AG04450 (cell line): ENCODE measurements at regions not wholly inside any gene's neighbourhood (a gene's known extent, or its start where the extent isn't known, plus 50 kb on each side); places are given as distances from the start of the nearest gene placed in this dataset.

Source experiments
- CTCF ChIA-PET: fragments of 300-600, 350-600 bp; formaldehyde crosslinking; extraction: SDS; loops from one replicate; lab custom pipeline; 2022; ENCODE audit warnings: antibody characterized with exemption, inconsistent platforms; lab: Charles Lee
- POLR2A ChIA-PET: fragments of 350-600 bp; formaldehyde crosslinking; extraction: SDS; loops from one replicate; lab custom pipeline; 2021; ENCODE audit warnings: antibody characterized with exemption, inconsistent platforms; lab: Yijun Ruan, JAX
- DNase-seq: peaks from one replicate; pipeline ENCODE4 v3.0.0-alpha.2; 2011; ENCODE audit warnings: low read depth, low spot score
- H3K27ac ChIP-seq: one replicate; pipeline ENCODE4 v1.5.1; 2012; ENCODE audit warnings: low read depth, low read length, control low read depth
- H3K27me3 ChIP-seq: one replicate; pipeline ENCODE4 v1.6.0; 2012; ENCODE audit warnings: low read length; ENCODE audit not compliant: control insufficient read depth, insufficient read depth
- H3K4me3 ChIP-seq: 2 replicates; pipeline ENCODE4 v1.5.1; 2011; ENCODE audit warnings: mild to moderate bottlenecking, low read depth, low read length, control low read depth
- H3K9me3 ChIP-seq: 2 replicates; pipeline ENCODE4 v1.5.1; 2012; ENCODE audit warnings: low read length; ENCODE audit not compliant: control insufficient read depth, insufficient read depth
- TF ChIP-seq, protein P1 (sequence below): IDR thresholded peaks from 2 replicates; pipeline ENCODE4 v1.5.1; 2011; ENCODE audit warnings: low read depth, low read length, control low read depth, inconsistent platforms

DNA sequence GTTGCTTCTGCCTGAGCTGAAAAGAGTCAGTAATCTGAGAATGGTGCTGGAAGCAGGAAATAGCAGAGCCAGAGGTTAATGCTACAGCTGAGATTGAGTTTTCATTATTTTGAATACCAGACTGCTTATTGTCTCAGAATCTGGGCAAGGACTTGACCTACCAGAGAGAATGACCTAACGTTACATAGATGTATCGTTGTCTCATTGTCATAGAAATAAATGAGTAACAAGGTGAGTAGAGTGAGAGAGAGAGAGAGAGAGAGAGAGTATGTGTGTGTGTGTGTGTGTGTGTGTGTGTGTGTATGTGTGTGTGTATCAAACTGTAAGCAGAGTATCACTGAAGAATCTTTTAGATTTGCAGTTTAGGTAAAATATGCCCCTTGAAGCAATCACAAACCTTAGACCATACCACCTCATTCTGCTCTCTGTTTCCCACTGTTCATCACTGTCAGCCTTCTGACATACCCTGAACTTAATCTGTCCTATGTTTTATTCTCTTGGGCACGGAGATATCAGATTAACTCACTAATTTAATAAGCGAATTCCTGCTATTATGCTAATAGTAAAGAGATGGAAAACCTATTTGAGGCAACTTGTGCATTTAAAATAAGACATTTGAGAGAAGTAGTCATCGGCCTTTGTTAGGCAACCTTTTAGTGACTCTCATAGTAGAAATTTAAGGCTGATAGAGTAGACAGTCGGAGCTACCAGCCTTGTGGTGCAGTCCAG, 87.8 kb downstream of the CYB561 start:
- DNase-seq, result peak; percentile 69
- TF ChIP-seq, protein P1, sequence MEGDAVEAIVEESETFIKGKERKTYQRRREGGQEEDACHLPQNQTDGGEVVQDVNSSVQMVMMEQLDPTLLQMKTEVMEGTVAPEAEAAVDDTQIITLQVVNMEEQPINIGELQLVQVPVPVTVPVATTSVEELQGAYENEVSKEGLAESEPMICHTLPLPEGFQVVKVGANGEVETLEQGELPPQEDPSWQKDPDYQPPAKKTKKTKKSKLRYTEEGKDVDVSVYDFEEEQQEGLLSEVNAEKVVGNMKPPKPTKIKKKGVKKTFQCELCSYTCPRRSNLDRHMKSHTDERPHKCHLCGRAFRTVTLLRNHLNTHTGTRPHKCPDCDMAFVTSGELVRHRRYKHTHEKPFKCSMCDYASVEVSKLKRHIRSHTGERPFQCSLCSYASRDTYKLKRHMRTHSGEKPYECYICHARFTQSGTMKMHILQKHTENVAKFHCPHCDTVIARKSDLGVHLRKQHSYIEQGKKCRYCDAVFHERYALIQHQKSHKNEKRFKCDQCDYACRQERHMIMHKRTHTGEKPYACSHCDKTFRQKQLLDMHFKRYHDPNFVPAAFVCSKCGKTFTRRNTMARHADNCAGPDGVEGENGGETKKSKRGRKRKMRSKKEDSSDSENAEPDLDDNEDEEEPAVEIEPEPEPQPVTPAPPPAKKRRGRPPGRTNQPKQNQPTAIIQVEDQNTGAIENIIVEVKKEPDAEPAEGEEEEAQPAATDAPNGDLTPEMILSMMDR, result no peak
- ChIA-PET CTCF (no interaction called here), POLR2A (interaction anchor here (0.7 to 1.3 kb wide), 3 partner anchors 8 to 167 kb away, joined by 3 read pairs; no protein-coding TSS in a partner anchor)
- Histone ChIP-seq H3K27me3 (no peaks in the 10 kb centered on the region), H3K4me3 (no peak overlapping the region), H3K27ac (peak overlapping the region; percentile 40), H3K9me3 (peaks cover 17% of the 10 kb centered on the region)

- H3K27ac ChIP-seq, result no peak overlapping the region
- no peak for DNase-seq
- peaks cover 17% of the 10 kb centered on the region for H3K9me3 ChIP-seq
- no peaks in the 10 kb centered on the region for H3K27me3 ChIP-seq
- POLR2A ChIA-PET, result no interaction called here
- CTCF ChIA-PET, result no interaction called here
- no peak overlapping the region for H3K4me3 ChIP-seq
- TF ChIP-seq, protein P1, result no peak
Measured at GRCh38 chr17:63358956-63359355, 87.2 kb downstream of the CYB561 start.

- H3K27me3 ChIP-seq, result no peaks in the 10 kb centered on the region
- no peak overlapping the region for H3K27ac ChIP-seq
- no peak overlapping the region for H3K4me3 ChIP-seq
- ChIA-PET CTCF (no interaction called here), POLR2A (no interaction called here)
- DNase-seq, result no peak
- peaks cover 17% of the 10 kb centered on the region for H3K9me3 ChIP-seq
- TF ChIP-seq, protein P1, result no peak
Measured at GRCh38 chr17:63361182-63361581, 84.9 kb downstream of the CYB561 start.

- Histone ChIP-seq H3K9me3 (peaks cover 17% of the 10 kb centered on the region), H3K4me3 (no peak overlapping the region), H3K27me3 (no peaks in the 10 kb centered on the region), H3K27ac (no peak overlapping the region)
- CTCF ChIA-PET, result interaction anchor here (1.4 kb wide), 1 partner anchor 44 kb away, joined by 3 read pairs; no protein-coding TSS in a partner anchor
- no peak for DNase-seq
- POLR2A ChIA-PET, result no interaction called here
- TF ChIP-seq, protein P1, result no peak
Measured at GRCh38 chr17:63362115-63362514, 84.0 kb downstream of the CYB561 start.

DNA sequence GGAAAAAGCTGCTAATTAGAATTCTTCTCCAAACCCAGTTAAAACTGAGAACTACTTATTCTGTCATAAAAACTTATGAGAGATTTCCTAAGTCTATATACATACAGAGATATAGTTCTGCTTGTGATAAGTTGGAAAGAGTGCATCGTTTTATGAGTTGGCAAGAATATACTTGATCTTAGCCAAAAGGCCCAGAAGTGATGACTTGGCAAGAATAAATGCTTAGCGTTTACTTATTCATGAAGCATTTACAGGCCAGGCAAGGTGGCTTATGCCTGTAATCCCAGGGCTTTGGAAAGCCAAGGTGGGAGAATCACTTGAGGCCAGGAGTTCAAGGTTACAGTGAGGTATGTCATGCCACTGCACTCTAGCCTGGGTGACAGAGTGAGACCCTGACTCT, 81.7 kb downstream of the CYB561 start:
- H3K27ac ChIP-seq, result no peak overlapping the region
- H3K9me3 ChIP-seq, result peaks cover 17% of the 10 kb centered on the region
- POLR2A ChIA-PET, result no interaction called here
- CTCF ChIA-PET, result no interaction called here
- H3K27me3 ChIP-seq, result no peaks in the 10 kb centered on the region
- H3K4me3 ChIP-seq, result no peak overlapping the region
- no peak for DNase-seq
- TF ChIP-seq, protein P1, result no peak
